ENCODE measurements at regions not wholly inside any gene's neighbourhood (a gene's known extent, or its start where the extent isn't known, plus 50 kb on each side); places are given as distances from the start of the nearest gene placed in this dataset.

GRCh38 chr2:166784296-166784946 is 103.9 kb upstream of the XIRP2 start:
- no peak for TF ChIP-seq POLR2AphosphoS5 (IDR thresholded peaks at IDR 0.05; ENCODE audit: low read depth)
- no peak for TF ChIP-seq REST (IDR thresholded peaks at IDR 0.05; ENCODE audit: insufficient replicate concordance, low read depth)
- no peak for TF ChIP-seq CTCF (IDR thresholded peaks at IDR 0.05; ENCODE audit: insufficient read depth, low read length)
- TF ChIP-seq GABPA (IDR thresholded peaks at IDR 0.05; ENCODE audit: low read depth): no peak
- no peak for TF ChIP-seq SPI1 (IDR thresholded peaks at IDR 0.05; ENCODE audit: borderline replicate concordance, low read depth)
- Histone ChIP-seq H3K27me3 (ENCODE audit: insufficient read depth, poor library complexity, severe bottlenecking) (no peaks in the 10 kb centered on the region), H3K4me3 (replicated peaks; ENCODE audit: insufficient read depth, low read length) (no peak overlapping the region), H3K27ac (replicated peaks) (no peak overlapping the region)
- DNase-seq (ENCODE audit: low read depth in 1 of 2, low spot score in 1 of 2): no peak

- DNase-seq (ENCODE audit: low read depth in 1 of 2, low spot score in 1 of 2): no peak
- no peak overlapping the region for H3K27ac ChIP-seq (replicated peaks)
- H3K27me3 ChIP-seq (ENCODE audit: insufficient read depth, poor library complexity, severe bottlenecking): no peaks in the 10 kb centered on the region
- TF ChIP-seq GABPA (IDR thresholded peaks at IDR 0.05; ENCODE audit: low read depth) (no peak), REST (IDR thresholded peaks at IDR 0.05; ENCODE audit: insufficient replicate concordance, low read depth) (no peak), POLR2AphosphoS5 (IDR thresholded peaks at IDR 0.05; ENCODE audit: low read depth) (no peak), SPI1 (IDR thresholded peaks at IDR 0.05; ENCODE audit: borderline replicate concordance, low read depth) (no peak), CTCF (IDR thresholded peaks at IDR 0.05; ENCODE audit: insufficient read depth, low read length) (no peak)
- no peak overlapping the region for H3K4me3 ChIP-seq (replicated peaks; ENCODE audit: insufficient read depth, low read length)
Observed at GRCh38 chr2:166775176-166775575, 113.1 kb upstream of the XIRP2 start.

GRCh38 chr2:166773308-166773949 is 114.9 kb upstream of the XIRP2 start:
- Histone ChIP-seq H3K27me3 (ENCODE audit: insufficient read depth, poor library complexity, severe bottlenecking) (no peaks in the 10 kb centered on the region), H3K27ac (replicated peaks) (no peak overlapping the region), H3K4me3 (replicated peaks; ENCODE audit: insufficient read depth, low read length) (no peak overlapping the region)
- no peak for DNase-seq (ENCODE audit: low read depth in 1 of 2, low spot score in 1 of 2)
- no peak for TF ChIP-seq SPI1 (IDR thresholded peaks at IDR 0.05; ENCODE audit: borderline replicate concordance, low read depth)
- no peak for TF ChIP-seq REST (IDR thresholded peaks at IDR 0.05; ENCODE audit: insufficient replicate concordance, low read depth)
- no peak for TF ChIP-seq GABPA (IDR thresholded peaks at IDR 0.05; ENCODE audit: low read depth)
- TF ChIP-seq POLR2AphosphoS5 (IDR thresholded peaks at IDR 0.05; ENCODE audit: low read depth): no peak
- no peak for TF ChIP-seq CTCF (IDR thresholded peaks at IDR 0.05; ENCODE audit: insufficient read depth, low read length)

Data from HL-60 (cell line).